Thyroid gland (tissue), 4 donors: ENCODE measurements at regions not wholly inside any gene's neighbourhood (a gene's known extent, or its start where the extent isn't known, plus 50 kb on each side); places are given as distances from the start of the nearest gene placed in this dataset.

ENCODE experiments used
- CTCF ChIP-seq, 6 experiments: fragments of 200-600 bp in 3 of 6; fragments of 450-650 bp in 3 of 6; sonication (generic) in 3 of 6; IDR thresholded peaks; one replicate each; pipeline ENCODE4 v1.5.1; 2016 to 2019; ENCODE audit warnings: antibody characterized with exemption in 6 of 6, mild to moderate bottlenecking in 2 of 6, inconsistent platforms in 1 of 6, moderate library complexity in 1 of 6
- POLR2A ChIP-seq, 2 donors: fragments of 450-650 bp; IDR thresholded peaks; one replicate each; pipeline ENCODE4 v1.6.1; 2017; ENCODE audit warnings: antibody characterized with exemption in 2 of 2, mild to moderate bottlenecking in 2 of 2, moderate library complexity in 1 of 2

- no peak for TF ChIP-seq CTCF (IDR thresholded peaks at IDR 0.05)
- no peak for TF ChIP-seq POLR2A (IDR thresholded peaks at IDR 0.05)
Measured at GRCh38 chr1:170225781-170226530, 80.2 kb downstream of the NTMT2 start.
